Osteoblast (primary cell): ENCODE measurements at regions not wholly inside any gene's neighbourhood (a gene's known extent, or its start where the extent isn't known, plus 50 kb on each side); places are given as distances from the start of the nearest gene placed in this dataset.

ENCODE experiments used
- DNase-seq: peaks from one replicate; pipeline ENCODE4 v3.0.0; 2011; ENCODE audit warnings: low spot score, mixed read lengths; ENCODE audit not compliant: insufficient read length; ENCODE audit errors: missing footprints
- H2AFZ ChIP-seq: 2 replicates; pipeline ENCODE4 v1.6.0; 2011; ENCODE audit warnings: mild to moderate bottlenecking, low read length
- H3K27ac ChIP-seq: 2 replicates; pipeline ENCODE4 v1.5.1; 2011; ENCODE audit warnings: mild to moderate bottlenecking, low read depth, low read length, moderate library complexity
- H3K27me3 ChIP-seq: 2 replicates; pipeline ENCODE4 v1.6.0; 2012; ENCODE audit warnings: mild to moderate bottlenecking, control low read depth, inconsistent platforms, low read length, moderate library complexity; ENCODE audit not compliant: insufficient read depth
- H3K36me3 ChIP-seq: 2 replicates; pipeline ENCODE4 v1.5.1; 2011; ENCODE audit warnings: mild to moderate bottlenecking, low read length, control low read depth, moderate library complexity; ENCODE audit not compliant: insufficient read depth
- H3K4me1 ChIP-seq: 2 replicates; pipeline ENCODE4 v1.5.1; 2011; ENCODE audit warnings: mild to moderate bottlenecking, low read length, control low read depth, moderate library complexity; ENCODE audit not compliant: insufficient read depth
- H3K4me2 ChIP-seq: 2 replicates; pipeline ENCODE4 v1.6.0; 2011; ENCODE audit warnings: mild to moderate bottlenecking, low read length; ENCODE audit not compliant: insufficient read depth
- H3K4me3 ChIP-seq: fragments of 200-600 bp; sonication (generic); 3 replicates; pipeline ENCODE4 v1.5.1; 2012; ENCODE audit warnings: mild to moderate bottlenecking, low read length, inconsistent platforms; ENCODE audit not compliant: insufficient read depth
- H3K79me2 ChIP-seq: 2 replicates; pipeline ENCODE4 v1.6.0; 2012; ENCODE audit warnings: mild to moderate bottlenecking, low read length, control low read depth, inconsistent platforms; ENCODE audit not compliant: insufficient read depth
- H3K9me3 ChIP-seq: 2 replicates; pipeline ENCODE4 v1.5.1; 2011; ENCODE audit warnings: low read depth, low read length, control low read depth
- H4K20me1 ChIP-seq: 2 replicates; pipeline ENCODE4 v1.6.0; 2012; ENCODE audit warnings: mild to moderate bottlenecking, low read length, control low read depth; ENCODE audit not compliant: insufficient read depth
- CTCF ChIP-seq: IDR thresholded peaks from 2 replicates; pipeline ENCODE4 v1.5.1; 2011; ENCODE audit warnings: mild to moderate bottlenecking, low read depth, low read length, moderate library complexity; ENCODE audit errors: extremely low read depth

GRCh38 chr2:173766537-173767289, 198.5 kb downstream of the SP3 start:
- no peak overlapping the region for H3K27ac ChIP-seq
- no peak overlapping the region for H2AFZ ChIP-seq
- no peak for TF ChIP-seq CTCF
- no peaks in the 10 kb centered on the region for H4K20me1 ChIP-seq
- H3K79me2 ChIP-seq, result no peaks in the 10 kb centered on the region
- H3K4me3 ChIP-seq, result no peak overlapping the region
- DNase-seq, result no peak
- H3K27me3 ChIP-seq, result peaks cover 11% of the 10 kb centered on the region
- no peaks in the 10 kb centered on the region for H3K9me3 ChIP-seq
- H3K4me2 ChIP-seq, result no peak overlapping the region
- H3K4me1 ChIP-seq, result no peaks in the 10 kb centered on the region
- H3K36me3 ChIP-seq, result no peaks in the 10 kb centered on the region

GRCh38 chr2:173770947-173771678, 194.1 kb downstream of the SP3 start:
- H3K27me3 ChIP-seq, result peaks cover 18% of the 10 kb centered on the region
- no peak overlapping the region for H3K4me2 ChIP-seq
- H3K36me3 ChIP-seq, result no peaks in the 10 kb centered on the region
- no peak for DNase-seq
- no peaks in the 10 kb centered on the region for H4K20me1 ChIP-seq
- no peaks in the 10 kb centered on the region for H3K9me3 ChIP-seq
- no peaks in the 10 kb centered on the region for H3K79me2 ChIP-seq
- no peak overlapping the region for H2AFZ ChIP-seq
- H3K27ac ChIP-seq, result no peak overlapping the region
- H3K4me3 ChIP-seq, result no peak overlapping the region
- TF ChIP-seq CTCF, result no peak
- H3K4me1 ChIP-seq, result no peaks in the 10 kb centered on the region

- no peak for DNase-seq
- Histone ChIP-seq H3K9me3 (no peaks in the 10 kb centered on the region), H4K20me1 (no peaks in the 10 kb centered on the region), H3K36me3 (no peaks in the 10 kb centered on the region), H3K4me1 (no peaks in the 10 kb centered on the region), H3K4me2 (no peak overlapping the region), H3K79me2 (no peaks in the 10 kb centered on the region), H3K4me3 (no peak overlapping the region), H2AFZ (no peak overlapping the region), H3K27me3 (peaks cover 18% of the 10 kb centered on the region), H3K27ac (no peak overlapping the region)
- TF ChIP-seq CTCF, result no peak
These were observed 193.0 kb downstream of the SP3 start for GRCh38 chr2:173772205-173772604.

GRCh38 chr2:173773076-173773475, 192.1 kb downstream of the SP3 start:
- H4K20me1 ChIP-seq, result no peaks in the 10 kb centered on the region

More at GRCh38 chr2:173773076-173773475, 192.1 kb downstream of the SP3 start:
- Histone ChIP-seq H2AFZ (no peak overlapping the region), H3K27me3 (peaks cover 18% of the 10 kb centered on the region), H3K36me3 (no peaks in the 10 kb centered on the region), H3K4me2 (no peak overlapping the region), H3K4me3 (no peak overlapping the region), H3K9me3 (no peaks in the 10 kb centered on the region), H3K4me1 (no peaks in the 10 kb centered on the region), H3K27ac (no peak overlapping the region), H3K79me2 (no peaks in the 10 kb centered on the region)
- TF ChIP-seq CTCF, result no peak
- DNase-seq, result no peak
